ENCODE measurements at regions not wholly inside any gene's neighbourhood (a gene's known extent, or its start where the extent isn't known, plus 50 kb on each side); places are given as distances from the start of the nearest gene placed in this dataset.

- DNase-seq = no peak
- H2AFZ ChIP-seq (ENCODE audit: low read length) = no peak overlapping the region
- no peak overlapping the region for H3K9ac ChIP-seq (ENCODE audit: low read length)
- H3K36me3 ChIP-seq (replicated peaks; ENCODE audit: insufficient read depth, low read length) = no peaks in the 10 kb centered on the region
- no peak overlapping the region for H3K4me3 ChIP-seq (ENCODE audit: low read length)
- no peak overlapping the region for H3K4me2 ChIP-seq (ENCODE audit: low read depth, low read length)
- no peaks in the 10 kb centered on the region for H3K9me3 ChIP-seq (replicated peaks; ENCODE audit: insufficient read depth, low read length)
- no peaks in the 10 kb centered on the region for H3F3A ChIP-seq (ENCODE audit: insufficient read depth, low read length)
- no peak for TF ChIP-seq CTCF (IDR thresholded peaks at IDR 0.05; ENCODE audit: low read length)
- no peak for TF ChIP-seq EZH2 (optimal IDR thresholded peaks at IDR 0.05; ENCODE audit: low read depth, low read length)
- no peaks in the 10 kb centered on the region for H3K27me3 ChIP-seq (replicated peaks; ENCODE audit: insufficient read depth, low read length)
- H4K20me1 ChIP-seq (ENCODE audit: insufficient read depth, low read length) = no peaks in the 10 kb centered on the region
- no peaks in the 10 kb centered on the region for H3K79me2 ChIP-seq (ENCODE audit: low read length)
- no peak overlapping the region for H3K27ac ChIP-seq (ENCODE audit: low read length)
- no peaks in the 10 kb centered on the region for H3K4me1 ChIP-seq (ENCODE audit: low read length)
- no peaks in the 10 kb centered on the region for H3K9me2 ChIP-seq (replicated peaks; ENCODE audit: insufficient read depth, low read length)
Observed at GRCh38 chr2:13001408-13001807, 284.7 kb downstream of the TRIB2 start.

DNA sequence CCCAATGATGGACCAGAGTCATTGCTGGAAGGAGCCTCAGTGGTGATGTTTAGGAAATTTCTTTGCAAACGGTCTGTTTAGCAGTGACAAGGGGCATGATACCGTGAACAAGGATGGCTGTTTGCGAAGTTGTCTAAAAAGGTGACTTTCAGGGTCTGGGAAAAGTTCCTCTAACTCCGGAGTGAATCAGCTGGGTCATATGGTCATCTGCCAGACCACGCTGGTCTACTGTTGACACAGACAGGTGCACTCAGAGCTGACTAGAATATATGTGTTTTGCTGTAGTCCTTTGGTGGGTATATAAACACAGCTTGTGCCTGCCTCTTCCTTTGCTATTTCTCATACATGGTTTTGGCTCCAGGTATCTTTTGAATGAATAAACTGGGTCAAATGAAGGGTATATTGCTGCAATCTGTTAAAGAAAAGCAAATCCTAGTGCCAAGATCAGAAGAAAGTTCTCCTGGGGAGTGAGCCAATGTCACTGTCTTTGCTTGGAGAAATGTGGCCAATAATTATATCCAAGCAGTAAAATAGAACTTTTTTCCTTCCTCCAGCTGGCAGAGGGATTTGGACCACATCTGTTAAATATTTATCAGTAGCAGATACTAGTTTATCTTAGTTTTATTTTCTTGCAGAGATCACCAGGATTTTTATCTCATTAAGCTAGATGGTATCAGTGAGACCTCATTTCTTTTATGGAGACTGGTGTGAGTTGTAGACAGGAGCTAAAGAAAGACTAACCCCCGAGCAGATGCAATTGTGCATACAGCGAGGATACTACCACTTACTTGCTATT lies 286.0 kb downstream of the TRIB2 start:
- TF ChIP-seq CTCF (IDR thresholded peaks at IDR 0.05; ENCODE audit: low read length) (no peak), EZH2 (optimal IDR thresholded peaks at IDR 0.05; ENCODE audit: low read depth, low read length) (no peak), EZH2phosphoT487 (IDR thresholded peaks at IDR 0.05; ENCODE audit: low read length) (no peak)
- Histone ChIP-seq H3K9ac (ENCODE audit: low read length) (no peak overlapping the region), H3K27me3 (replicated peaks; ENCODE audit: insufficient read depth, low read length) (no peaks in the 10 kb centered on the region), H3K9me3 (replicated peaks; ENCODE audit: insufficient read depth, low read length) (no peaks in the 10 kb centered on the region), H2AFZ (ENCODE audit: low read length) (no peak overlapping the region), H3K4me3 (ENCODE audit: low read length) (no peak overlapping the region), H4K20me1 (ENCODE audit: insufficient read depth, low read length) (no peaks in the 10 kb centered on the region), H3K4me1 (ENCODE audit: low read length) (no peaks in the 10 kb centered on the region), H3K9me2 (replicated peaks; ENCODE audit: insufficient read depth, low read length) (no peaks in the 10 kb centered on the region), H3K4me2 (ENCODE audit: low read depth, low read length) (no peak overlapping the region), H3K79me2 (ENCODE audit: low read length) (no peaks in the 10 kb centered on the region), H3K27ac (ENCODE audit: low read length) (no peak overlapping the region), H3K36me3 (replicated peaks; ENCODE audit: insufficient read depth, low read length) (no peaks in the 10 kb centered on the region), H3F3A (ENCODE audit: insufficient read depth, low read length) (no peaks in the 10 kb centered on the region)
- no peak for DNase-seq

GRCh38 chr2:13003500-13003899 lies 286.8 kb downstream of the TRIB2 start:
- DNase-seq = no peak
- no peaks in the 10 kb centered on the region for H3F3A ChIP-seq (ENCODE audit: insufficient read depth, low read length)
- H2AFZ ChIP-seq (ENCODE audit: low read length) = no peak overlapping the region
- H3K36me3 ChIP-seq (replicated peaks; ENCODE audit: insufficient read depth, low read length) = no peaks in the 10 kb centered on the region
- H3K27ac ChIP-seq (ENCODE audit: low read length) = no peak overlapping the region
- no peak for TF ChIP-seq CTCF (IDR thresholded peaks at IDR 0.05; ENCODE audit: low read length)
- no peaks in the 10 kb centered on the region for H3K9me2 ChIP-seq (replicated peaks; ENCODE audit: insufficient read depth, low read length)
- no peaks in the 10 kb centered on the region for H3K79me2 ChIP-seq (ENCODE audit: low read length)
- no peak overlapping the region for H3K9ac ChIP-seq (ENCODE audit: low read length)
- H3K27me3 ChIP-seq (replicated peaks; ENCODE audit: insufficient read depth, low read length) = no peaks in the 10 kb centered on the region
- H3K9me3 ChIP-seq (replicated peaks; ENCODE audit: insufficient read depth, low read length) = no peaks in the 10 kb centered on the region
- no peaks in the 10 kb centered on the region for H4K20me1 ChIP-seq (ENCODE audit: insufficient read depth, low read length)
- no peak overlapping the region for H3K4me3 ChIP-seq (ENCODE audit: low read length)
- no peak overlapping the region for H3K4me2 ChIP-seq (ENCODE audit: low read depth, low read length)
- H3K4me1 ChIP-seq (ENCODE audit: low read length) = no peaks in the 10 kb centered on the region
